ENCODE measurements at regions not wholly inside any gene's neighbourhood (a gene's known extent, or its start where the extent isn't known, plus 50 kb on each side); places are given as distances from the start of the nearest gene placed in this dataset.

- TF ChIP-seq CTCF (IDR thresholded peaks at IDR 0.05) (no peak), POLR2A (IDR thresholded peaks at IDR 0.05) (no peak)
Measured at GRCh38 chr6:134520181-134521115, 202.5 kb upstream of the SGK1 start.

Data from uterus (tissue), 2 donors.